K562 (cell line): ENCODE measurements at regions not wholly inside any gene's neighbourhood (a gene's known extent, or its start where the extent isn't known, plus 50 kb on each side); places are given as distances from the start of the nearest gene placed in this dataset.

Source experiments
- ATAC-seq: fragments of 200-7000 bp; cut with Tn5 transposase; 3 replicates; pipeline ENCODE4 v1.9.1; 2020; ENCODE audit warnings: moderate library complexity
- BruUV-seq: library from RNA; stranded (reverse); fragments of 400-500 nt; replicated peaks from 2 replicates; lab custom pipeline; 2021; lab: Mats Ljungman, UMichigan
- CTCF ChIA-PET: fragments of 300-600 bp; formaldehyde crosslinking; extraction: SDS; loops from one replicate; lab custom pipeline; 2021; ENCODE audit warnings: low intra/inter-chr PET ratio; lab: Yijun Ruan, JAX
- POLR2A ChIA-PET: fragments of 300-600, 350-650 bp; sonication (Branson Sonifier 250); formaldehyde crosslinking; extraction: SDS; loops from one replicate; lab custom pipeline; 2021; ENCODE audit warnings: antibody characterized with exemption, inconsistent platforms; lab: Yijun Ruan, JAX
- DNase-seq, 4 experiments: peaks; one replicate each; pipeline versions ENCODE4 v3.0.0 to v3.0.0-alpha.2; 2011 to 2018; ENCODE audit warnings: low spot score in 3 of 4, mixed read lengths in 3 of 4; ENCODE audit errors: extremely low read depth in 1 of 4
- FAIRE-seq: peaks from 2 replicates; lab custom pipeline; 2011; peaks lifted over from hg19 to GRCh38; lab: Jason Lieb, UNC
- H2AFZ ChIP-seq: 2 replicates; pipeline ENCODE4 v1.6.0; 2011; ENCODE audit warnings: low read depth, low read length, control low read depth, inconsistent platforms
- H3K27ac ChIP-seq: fragments of 200-600 bp; 3 replicates; pipeline ENCODE4 v1.8.0; 2011; ENCODE audit warnings: low read depth, mild to moderate bottlenecking, control low read depth, inconsistent platforms, low read length, moderate library complexity, mixed read lengths; ENCODE audit errors: extremely low read depth
- H3K27me3 ChIP-seq, 2 experiments: fragments of 300-600 bp in 1 of 2; 2 replicates in 1 of 2; 3 replicates in 1 of 2; pipeline versions ENCODE4 v1.6.0 to v1.8.0; 2011; ENCODE audit warnings: inconsistent platforms in 2 of 2, low read length in 2 of 2, mild to moderate bottlenecking in 1 of 2, mixed read lengths in 1 of 2, moderate library complexity in 1 of 2; ENCODE audit not compliant: control insufficient read depth in 2 of 2, insufficient read depth in 2 of 2
- H3K36me3 ChIP-seq: fragments of 300-600 bp; 3 replicates; pipeline ENCODE4 v1.8.0; 2011; ENCODE audit warnings: mild to moderate bottlenecking, low read length, inconsistent platforms; ENCODE audit not compliant: control insufficient read depth, insufficient read depth
- H3K4me1 ChIP-seq, 2 experiments: fragments of 200-600 bp in 1 of 2; replicated peaks in 1 of 2; 2 replicates in 1 of 2; 3 replicates in 1 of 2; pipeline versions ENCODE4 v1.5.1 to v1.8.0; 2011; ENCODE audit warnings: inconsistent platforms in 2 of 2, low read length in 2 of 2, mild to moderate bottlenecking in 1 of 2, mixed read lengths in 1 of 2, moderate library complexity in 1 of 2; ENCODE audit not compliant: control insufficient read depth in 2 of 2, insufficient read depth in 2 of 2
- H3K4me2 ChIP-seq: 2 replicates; pipeline ENCODE4 v1.6.1; 2011; ENCODE audit warnings: low read length, control low read depth, inconsistent platforms, mixed read lengths; ENCODE audit not compliant: insufficient read depth
- H3K4me3 ChIP-seq: fragments of 200-600 bp; sonication (generic), shearing (Covaris generic); 2 replicates; pipeline ENCODE4 v1.5.1; 2016; ENCODE audit warnings: control low read depth, inconsistent platforms
- H3K79me2 ChIP-seq: fragments of 200-600 bp; 3 replicates; pipeline ENCODE4 v1.8.0; 2011; ENCODE audit warnings: low read length, inconsistent platforms; ENCODE audit not compliant: control insufficient read depth, insufficient read depth
- H3K9ac ChIP-seq, 2 experiments: 2 replicates each; pipeline versions ENCODE4 v1.6.0 to v1.6.1; 2011; ENCODE audit warnings: low read depth in 2 of 2, low read length in 2 of 2, control low read depth in 1 of 2, inconsistent platforms in 1 of 2, mild to moderate bottlenecking in 1 of 2, mixed read lengths in 1 of 2; ENCODE audit not compliant: insufficient read depth in 1 of 2
- H3K9me1 ChIP-seq: one replicate; pipeline ENCODE4 v1.6.0; 2011; ENCODE audit warnings: inconsistent platforms, mild to moderate bottlenecking, low read length, moderate library complexity; ENCODE audit not compliant: control insufficient read depth, insufficient read depth
- H3K9me3 ChIP-seq: replicated peaks from 2 replicates; pipeline ENCODE4 v1.5.1; 2011; ENCODE audit warnings: low read depth, low read length, inconsistent platforms; ENCODE audit not compliant: control insufficient read depth, insufficient read depth
- H4K20me1 ChIP-seq: replicated peaks from 2 replicates; pipeline ENCODE4 v1.6.1; 2011; ENCODE audit warnings: low read length, inconsistent platforms, mixed read lengths; ENCODE audit not compliant: control insufficient read depth, insufficient read depth
- BRD4 ChIP-seq: fragments of 200-600 bp; sonication (generic); IDR thresholded peaks from 2 replicates; pipeline ENCODE4 v1.6.1; 2017; ENCODE audit warnings: inconsistent platforms
- E2F3 ChIP-seq: fragments of 250-450 bp; sonication (Bioruptor Pico); IDR thresholded peaks from 2 replicates; pipeline ENCODE4 v1.4.0; 2020; ENCODE audit warnings: mild to moderate bottlenecking
- GTF2F1 ChIP-seq: IDR thresholded peaks from 2 replicates; pipeline ENCODE4 v1.6.1; 2011; ENCODE audit warnings: low read depth, low read length, improper control_type of control experiment
- PBX2 ChIP-seq, 2 experiments: IDR thresholded peaks in 1 of 2; conservative IDR thresholded peaks in 1 of 2; 2 replicates each; pipeline ENCODE4 v1.6.1; 2016; ENCODE audit warnings: low read depth in 2 of 2, mild to moderate bottlenecking in 1 of 2, missing compliant biosample characterization in 1 of 2, missing genetic modification characterization in 1 of 2, moderate library complexity in 1 of 2
- SNIP1 ChIP-seq: fragments of 450-650 bp; IDR thresholded peaks from 2 replicates; pipeline ENCODE4 v1.7.1; 2017; ENCODE audit warnings: low read depth, mild to moderate bottlenecking
- WGBS: fragments of 100-300 bp; shearing (Covaris generic); methylation state at CpG from one replicate; pipeline ENCODE4 v1.1.6; 2016; ENCODE audit warnings: low coverage, mixed read lengths; ENCODE audit not compliant: insufficient coverage; ENCODE audit errors: missing lambda C conversion rate; 5-methylcytosine and 5-hydroxymethylcytosine counted together
- in situ Hi-C: fragments of 300-500 bp; cut with MboI; formaldehyde crosslinking; loops from 4 replicates; pipeline ENCODE4 v1.15.0; 2018; ENCODE audit warnings: inconsistent platforms, mixed read lengths
- intact Hi-C: fragments of 100-400 bp; cut with micrococcal nuclease; formaldehyde crosslinking; loops from 2 replicates; pipeline ENCODE4 v1.14.2; 2022

- FAIRE-seq, result no peak
- in situ Hi-C loops (no loop called here), intact Hi-C loops (no loop called here)
- Histone ChIP-seq H3K9me1 (no peaks in the 10 kb centered on the region), H3K9ac (no peak overlapping the region), H3K4me2 (no peak overlapping the region), H3K79me2 (no peaks in the 10 kb centered on the region), H3K27me3 (no peaks in the 10 kb centered on the region), H3K27ac (no peak overlapping the region), H3K36me3 (no peaks in the 10 kb centered on the region), H3K4me1 (no peaks in the 10 kb centered on the region), H4K20me1 (no peaks in the 10 kb centered on the region), H3K9me3 (0 out of 2 replicates have a peak, but pooled peaks cover 2% of the 10 kb centered on the region), H2AFZ (no peak overlapping the region), H3K4me3 (no peak overlapping the region)
- 0% methylated on average over 2 of the region's 2 CpGs for WGBS
- no peak for DNase-seq
- no peak for ATAC-seq
- ChIA-PET POLR2A (no interaction called here), CTCF (no interaction called here)
- BruUV-seq, result no TSS peak
- TF ChIP-seq PBX2 (CRISPR knock-in tag; IDR thresholded peaks at IDR 0.05; ENCODE audit: low read depth), result no peak
- TF ChIP-seq PBX2 (tag; conservative IDR thresholded peaks at IDR 0.05; ENCODE audit: low read depth), result no peak
- no peak for TF ChIP-seq BRD4
- TF ChIP-seq GTF2F1, result no peak
- no peak for TF ChIP-seq E2F3 (CRISPR knock-in tag)
- TF ChIP-seq SNIP1, result no peak
These were observed 931.2 kb downstream of the GATA3 start for GRCh38 chr10:8985651-8986050.
